Activated CD8-positive, alpha-beta memory T cell treated with anti-CD3 and anti-CD28 coated beads for 48 hours (primary cell): ENCODE measurements at regions not wholly inside any gene's neighbourhood (a gene's known extent, or its start where the extent isn't known, plus 50 kb on each side); places are given as distances from the start of the nearest gene placed in this dataset.
"Not testable (repeated sequence)": the region's sequence is repeated elsewhere in the genome, so short reads cannot be mapped to it uniquely, and the experiment has no call there.

Experiments used
- DNase-seq, 3 experiments: peaks; one replicate each; pipeline ENCODE4 v3.0.0-alpha.2; 2020; ENCODE audit warnings: low read depth in 2 of 3, low spot score in 2 of 3

- DNase-seq: no peak
These were observed 56.7 kb upstream of the LRFN5 start for GRCh38 chr14:41549821-41550607.

GRCh38 chr14:41549282-41549681 lies 57.4 kb upstream of the LRFN5 start:
- DNase-seq: no peak

- DNase-seq: no peak
These were observed 58.0 kb upstream of the LRFN5 start for GRCh38 chr14:41548666-41549065.

GRCh38 chr14:41541333-41541732 lies 65.3 kb upstream of the LRFN5 start:
- no peak for DNase-seq

- no peak for DNase-seq
These were observed 74.4 kb upstream of the LRFN5 start for GRCh38 chr14:41532255-41532654.

GRCh38 chr14:41521891-41522290 lies 84.8 kb upstream of the LRFN5 start:
- DNase-seq: no peak

- not testable (repeated sequence) for DNase-seq
These were observed 88.6 kb upstream of the LRFN5 start for GRCh38 chr14:41518030-41518429.

- no peak for DNase-seq
These were observed 100.1 kb upstream of the LRFN5 start for GRCh38 chr14:41506552-41506951.

GRCh38 chr14:41505491-41505890 lies 101.2 kb upstream of the LRFN5 start:
- DNase-seq: no peak

GRCh38 chr14:41498959-41499358 lies 107.7 kb upstream of the LRFN5 start:
- no peak for DNase-seq

GRCh38 chr14:41490323-41490722 lies 116.4 kb upstream of the LRFN5 start:
- DNase-seq: no peak

- DNase-seq: no peak
These were observed 117.2 kb upstream of the LRFN5 start for GRCh38 chr14:41489315-41489972.

GRCh38 chr14:41488401-41488800 lies 118.3 kb upstream of the LRFN5 start:
- DNase-seq: no peak

- DNase-seq: no peak
These were observed 123.8 kb upstream of the LRFN5 start for GRCh38 chr14:41482861-41483260.

GRCh38 chr14:41476526-41476925 lies 130.2 kb upstream of the LRFN5 start:
- DNase-seq: no peak

- DNase-seq: no peak
These were observed 145.3 kb upstream of the LRFN5 start for GRCh38 chr14:41461380-41461779.

GRCh38 chr14:41457393-41457792 lies 149.3 kb upstream of the LRFN5 start:
- DNase-seq: no peak

GRCh38 chr14:41449066-41449465 lies 157.6 kb upstream of the LRFN5 start:
- DNase-seq: no peak

- no peak for DNase-seq
These were observed 160.7 kb upstream of the LRFN5 start for GRCh38 chr14:41446008-41446407.

GRCh38 chr14:41423503-41423902 lies 183.2 kb upstream of the LRFN5 start:
- DNase-seq: no peak

- not testable (repeated sequence) for DNase-seq
These were observed 185.4 kb upstream of the LRFN5 start for GRCh38 chr14:41421308-41421707.

- DNase-seq: no peak
These were observed 187.0 kb upstream of the LRFN5 start for GRCh38 chr14:41419709-41420108.

GRCh38 chr14:41418851-41419250 lies 187.8 kb upstream of the LRFN5 start:
- no peak for DNase-seq
